Omental fat pad (tissue), 3 donors: ENCODE measurements at regions not wholly inside any gene's neighbourhood (a gene's known extent, or its start where the extent isn't known, plus 50 kb on each side); places are given as distances from the start of the nearest gene placed in this dataset.
"Not testable (repeated sequence)": the region's sequence is repeated elsewhere in the genome, so short reads cannot be mapped to it uniquely, and the experiment has no call there.

ENCODE experiments used
- ATAC-seq: fragments of 150-250 bp; one replicate; pipeline ENCODE4 v1.9.1; 2016; ENCODE audit warnings: mild to moderate bottlenecking, moderate library complexity; ENCODE audit not compliant: low FRiP score
- DNase-seq: peaks from one replicate; pipeline ENCODE4 v3.0.0-alpha.2; 2019; ENCODE audit warnings: low spot score
- TF ChIP-seq, protein P1 (sequence below), 3 donors: fragments of 450-650 bp; IDR thresholded peaks; one replicate each; pipeline ENCODE4 v1.5.1; 2016 to 2017; ENCODE audit warnings: antibody characterized with exemption in 3 of 3, mild to moderate bottlenecking in 3 of 3, moderate library complexity in 2 of 3

DNA sequence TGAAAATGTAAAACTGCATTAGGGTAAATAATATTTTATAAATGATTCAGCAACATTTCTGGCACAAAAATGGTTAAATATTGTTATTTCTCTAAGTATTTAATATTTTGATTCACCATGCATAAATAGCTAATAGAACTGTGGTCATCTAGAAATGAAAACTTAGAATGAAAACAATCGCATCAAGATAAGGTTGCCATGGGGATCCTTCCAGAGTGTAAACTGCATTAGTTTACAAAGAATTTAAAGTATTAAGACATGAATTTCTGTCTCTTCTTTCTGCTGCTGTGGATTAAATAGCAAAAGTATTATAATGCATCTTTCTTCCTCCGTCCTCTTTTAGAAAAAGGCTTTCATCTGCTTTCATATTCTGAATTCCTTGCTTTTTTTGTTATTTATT lies 1064.6 kb upstream of the SLIT2 start:
- TF ChIP-seq, protein P1, sequence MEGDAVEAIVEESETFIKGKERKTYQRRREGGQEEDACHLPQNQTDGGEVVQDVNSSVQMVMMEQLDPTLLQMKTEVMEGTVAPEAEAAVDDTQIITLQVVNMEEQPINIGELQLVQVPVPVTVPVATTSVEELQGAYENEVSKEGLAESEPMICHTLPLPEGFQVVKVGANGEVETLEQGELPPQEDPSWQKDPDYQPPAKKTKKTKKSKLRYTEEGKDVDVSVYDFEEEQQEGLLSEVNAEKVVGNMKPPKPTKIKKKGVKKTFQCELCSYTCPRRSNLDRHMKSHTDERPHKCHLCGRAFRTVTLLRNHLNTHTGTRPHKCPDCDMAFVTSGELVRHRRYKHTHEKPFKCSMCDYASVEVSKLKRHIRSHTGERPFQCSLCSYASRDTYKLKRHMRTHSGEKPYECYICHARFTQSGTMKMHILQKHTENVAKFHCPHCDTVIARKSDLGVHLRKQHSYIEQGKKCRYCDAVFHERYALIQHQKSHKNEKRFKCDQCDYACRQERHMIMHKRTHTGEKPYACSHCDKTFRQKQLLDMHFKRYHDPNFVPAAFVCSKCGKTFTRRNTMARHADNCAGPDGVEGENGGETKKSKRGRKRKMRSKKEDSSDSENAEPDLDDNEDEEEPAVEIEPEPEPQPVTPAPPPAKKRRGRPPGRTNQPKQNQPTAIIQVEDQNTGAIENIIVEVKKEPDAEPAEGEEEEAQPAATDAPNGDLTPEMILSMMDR (IDR thresholded peaks at IDR 0.05) = no peak

DNA sequence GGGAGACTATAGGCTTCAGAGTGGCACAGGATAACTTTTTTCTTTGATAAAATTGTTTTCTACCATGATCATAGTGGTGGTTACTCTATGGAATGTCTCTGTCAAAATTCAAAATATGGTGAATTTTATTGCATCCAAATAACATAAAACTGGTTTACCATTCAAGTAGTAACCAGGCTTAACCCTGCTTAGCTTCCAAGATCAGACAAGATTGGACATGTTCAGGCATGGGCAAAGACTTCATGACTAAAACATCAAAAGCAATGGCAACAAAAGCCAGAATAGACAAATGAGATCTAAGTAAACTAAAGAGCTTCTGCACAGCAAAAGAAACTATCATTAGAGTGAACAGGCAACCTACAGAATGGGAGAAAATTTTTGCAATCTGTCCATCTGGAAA lies 1070.1 kb upstream of the SLIT2 start:
- DNase-seq, ATAC-seq: not testable (repeated sequence)

More for the DNA sequence above, 1064.6 kb upstream of the SLIT2 start:
- ATAC-seq = no peak
- no peak for DNase-seq

DNA sequence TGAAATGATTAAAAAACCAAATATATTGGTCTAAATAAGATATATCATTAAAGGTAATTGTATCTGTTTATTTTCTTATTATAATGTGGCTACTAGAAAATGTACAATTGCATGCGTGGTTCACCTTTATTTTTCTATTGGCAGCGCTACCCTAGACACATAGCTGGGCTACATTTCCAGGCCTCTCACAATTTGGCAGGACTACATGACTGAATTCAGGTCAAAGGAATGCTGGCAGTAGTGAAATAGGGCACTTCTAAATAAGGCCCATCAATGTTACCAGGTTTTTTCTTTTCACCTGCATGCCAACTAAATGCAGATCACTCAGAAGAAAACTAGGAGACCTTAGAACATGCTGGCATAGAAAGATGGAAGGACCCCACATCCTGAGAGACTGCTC lies 1072.9 kb upstream of the SLIT2 start:
- ATAC-seq = no peak
- TF ChIP-seq, protein P1 (IDR thresholded peaks at IDR 0.05) = no peak
- DNase-seq = no peak

DNA sequence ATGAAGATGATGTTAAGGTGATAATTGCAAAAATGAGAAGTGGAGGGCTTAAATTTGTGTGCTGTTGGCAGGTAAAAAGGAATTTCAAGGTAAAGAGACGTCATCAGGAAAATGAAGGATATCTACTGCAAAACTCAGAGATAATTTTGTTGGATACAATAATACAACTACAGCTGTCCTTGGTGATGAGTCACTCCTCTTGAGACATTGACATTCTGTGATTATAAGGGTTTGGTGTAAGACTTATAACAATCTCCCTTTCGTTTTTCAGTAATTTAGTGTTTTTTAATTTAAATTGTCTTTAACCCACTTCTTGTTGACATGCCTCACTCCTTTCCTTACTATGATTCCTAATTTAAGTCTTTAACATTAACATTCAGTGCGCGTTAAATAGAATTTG lies 1074.1 kb upstream of the SLIT2 start:
- DNase-seq (no peak), ATAC-seq (no peak)
- TF ChIP-seq, protein P1 (IDR thresholded peaks at IDR 0.05) = no peak

DNA sequence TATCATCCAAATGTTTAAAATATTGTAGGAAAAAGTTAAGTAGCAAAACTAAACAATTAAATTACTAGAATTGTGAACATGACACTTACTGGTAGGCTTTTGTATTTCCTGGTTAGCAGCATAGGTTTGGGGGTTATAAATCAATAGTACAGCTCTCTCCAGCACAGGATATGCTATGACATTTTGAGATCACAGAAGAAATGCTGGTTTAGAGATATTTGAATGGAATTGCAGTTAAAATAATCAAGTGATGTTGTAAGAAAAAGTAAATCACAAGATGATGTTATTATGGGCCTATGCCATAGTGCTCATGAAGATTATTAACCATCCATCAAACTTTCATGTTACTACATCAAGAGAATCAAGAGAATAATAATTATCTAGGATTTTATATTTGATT lies 1079.9 kb upstream of the SLIT2 start:
- ATAC-seq (no peak), DNase-seq (no peak)
- TF ChIP-seq, protein P1 (IDR thresholded peaks at IDR 0.05) = no peak

DNA sequence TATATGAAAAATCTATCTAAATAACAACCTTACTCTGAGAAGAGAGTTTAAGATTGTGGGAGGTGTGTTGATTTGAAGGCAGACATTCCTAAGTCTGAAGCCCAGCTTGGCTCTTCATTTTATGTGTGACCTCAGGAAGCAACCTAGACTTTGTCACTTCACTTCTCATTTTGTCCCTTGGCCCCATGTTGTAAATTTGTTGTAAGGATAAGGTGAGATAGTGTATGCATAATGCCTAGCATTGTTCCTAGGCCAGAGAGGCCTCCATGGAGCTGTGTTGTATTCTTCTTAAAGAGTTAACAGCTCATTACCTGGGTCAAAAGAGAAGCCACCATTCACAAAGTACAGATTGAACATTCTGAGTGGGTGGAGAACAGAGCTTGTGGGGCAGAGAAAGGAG lies 1084.4 kb upstream of the SLIT2 start:
- DNase-seq (no peak), ATAC-seq (no peak)
- TF ChIP-seq, protein P1 (IDR thresholded peaks at IDR 0.05) = no peak

DNA sequence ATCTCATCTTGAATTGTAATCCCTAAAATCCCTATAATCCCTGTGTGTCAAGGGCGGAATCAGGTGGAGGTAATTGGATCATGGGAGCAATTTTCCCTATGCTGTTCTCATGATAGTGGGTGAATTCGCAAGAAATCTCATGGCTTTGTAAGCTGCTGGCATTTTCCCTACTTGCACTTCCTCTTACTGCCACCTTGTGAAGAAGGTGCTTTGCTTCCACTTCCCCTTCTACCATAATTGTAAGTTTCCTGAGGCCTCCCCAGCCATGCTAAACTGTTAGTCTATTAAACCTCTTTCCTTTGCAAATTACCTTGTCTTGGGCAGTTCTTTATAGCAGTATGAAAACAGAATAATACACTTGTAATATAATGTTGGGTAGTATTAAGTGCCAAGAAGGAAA lies 1087.4 kb upstream of the SLIT2 start:
- DNase-seq (no peak), ATAC-seq (no peak)
- TF ChIP-seq, protein P1 (IDR thresholded peaks at IDR 0.05) = no peak

DNA sequence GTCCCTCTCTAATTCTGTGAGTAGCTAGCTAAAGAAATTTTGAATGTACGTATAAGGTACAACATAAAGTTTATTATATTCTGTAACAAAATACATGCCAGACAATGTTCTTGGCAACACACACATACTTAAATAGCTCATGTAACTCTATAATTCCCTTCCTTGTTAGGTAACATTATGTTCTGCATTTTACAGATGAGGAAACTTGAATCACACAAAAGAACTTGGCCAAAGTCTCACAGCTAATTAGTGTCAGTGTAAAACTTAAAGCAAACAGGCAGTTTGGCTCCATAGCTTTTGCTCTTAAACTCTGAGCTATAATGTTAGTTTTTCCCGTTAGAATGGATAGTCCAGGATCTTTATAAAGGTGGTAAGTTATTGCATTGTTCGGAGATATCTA lies 1091.8 kb upstream of the SLIT2 start:
- ATAC-seq = no peak
- DNase-seq = no peak
- TF ChIP-seq, protein P1 (IDR thresholded peaks at IDR 0.05) = no peak
